GM13977 (cell line): ENCODE measurements at regions not wholly inside any gene's neighbourhood (a gene's known extent, or its start where the extent isn't known, plus 50 kb on each side); places are given as distances from the start of the nearest gene placed in this dataset.

Experiments used
- DNase-seq: peaks from one replicate; pipeline ENCODE4 v3.0.0; 2012; ENCODE audit warnings: low spot score
- CTCF ChIP-seq: IDR thresholded peaks from 2 replicates; pipeline ENCODE4 v1.5.1; 2012; ENCODE audit warnings: mild to moderate bottlenecking, control low read depth; ENCODE audit not compliant: insufficient read depth; ENCODE audit errors: extremely low read depth, missing control alignments
- in situ Hi-C: fragments of 300-500 bp; cut with MboI; formaldehyde crosslinking; loops from one replicate; pipeline ENCODE4 v1.12.0; 2022; ENCODE audit warnings: low sequenced_read_pairs, low pct_unique_long_range_greater_than_20kb, mixed read lengths, inconsistent platforms; ENCODE audit not compliant: unreplicated experiment

- in situ Hi-C loops = no loop called here
- no peak for TF ChIP-seq CTCF
- no peak for DNase-seq
Measured at GRCh38 chr4:156672492-156673305, 298.9 kb downstream of the PDGFC start.

- no peak for DNase-seq
- in situ Hi-C loops = no loop called here
- no peak for TF ChIP-seq CTCF
Measured at GRCh38 chr4:156665780-156666366, 305.7 kb downstream of the PDGFC start.

- no peak for TF ChIP-seq CTCF
- DNase-seq = no peak
- in situ Hi-C loops = no loop called here
Measured at GRCh38 chr4:156663663-156664062, 307.9 kb downstream of the PDGFC start.

- TF ChIP-seq CTCF = no peak
- in situ Hi-C loops = no loop called here
- no peak for DNase-seq
Measured at GRCh38 chr4:156662921-156663320, 308.7 kb downstream of the PDGFC start.

GRCh38 chr4:156661555-156661954 is 310.0 kb downstream of the PDGFC start:
- in situ Hi-C loops = no loop called here
- DNase-seq = no peak
- TF ChIP-seq CTCF = no peak

- in situ Hi-C loops = no loop called here
Measured at GRCh38 chr4:156660465-156660864, 311.1 kb downstream of the PDGFC start.

More at GRCh38 chr4:156660465-156660864, 311.1 kb downstream of the PDGFC start:
- TF ChIP-seq CTCF = no peak
- no peak for DNase-seq
